Stomach (tissue), 8 donors: ENCODE measurements at regions not wholly inside any gene's neighbourhood (a gene's known extent, or its start where the extent isn't known, plus 50 kb on each side); places are given as distances from the start of the nearest gene placed in this dataset.
"Not testable (repeated sequence)": the region's sequence is repeated elsewhere in the genome, so short reads cannot be mapped to it uniquely, and the experiment has no call there.

Source experiments
- DNase-seq, 2 donors: peaks; one replicate each; pipeline versions ENCODE4 v3.0.0 to v3.0.0-alpha.2; 2013 to 2019
- H3K27ac ChIP-seq, 5 donors: fragments of 200-600 bp in 4 of 5; sonication (generic) in 4 of 5; one replicate each; pipeline ENCODE4 v1.5.1; 2013 to 2019; ENCODE audit warnings: mild to moderate bottlenecking in 1 of 5, moderate library complexity in 1 of 5
- H3K27me3 ChIP-seq, 3 donors: fragments of 200-600 bp; sonication (generic); one replicate each; pipeline ENCODE4 v1.5.1; 2017 to 2019; ENCODE audit warnings: mixed run types in 1 of 3
- H3K36me3 ChIP-seq, 4 donors: fragments of 200-600 bp; sonication (generic); 1 replicate in 3 of 4; 2 replicates in 1 of 4; pipeline ENCODE4 v1.5.1; 2016 to 2019
- H3K4me1 ChIP-seq, 4 donors: fragments of 200-600 bp; sonication (generic); one replicate each; pipeline ENCODE4 v1.5.1; 2016 to 2019
- H3K4me3 ChIP-seq, 4 donors: fragments of 200-600 bp; sonication (generic) in 3 of 4; one replicate each; pipeline ENCODE4 v1.5.1; 2016 to 2019; ENCODE audit warnings: mild to moderate bottlenecking in 1 of 4
- H3K9me3 ChIP-seq, 4 donors: fragments of 200-600 bp; sonication (generic); one replicate each; pipeline ENCODE4 v1.5.1; 2016 to 2019
- CTCF ChIP-seq, 7 experiments: fragments of 450-650 bp in 4 of 7; fragments of 200-600 bp in 3 of 7; sonication (generic) in 3 of 7; IDR thresholded peaks; one replicate each; pipeline ENCODE4 v1.5.1; 2016 to 2019; ENCODE audit warnings: antibody characterized with exemption in 7 of 7, control low read depth in 2 of 7, mild to moderate bottlenecking in 1 of 7
- EP300 ChIP-seq: sonication (generic); formaldehyde crosslinking; IDR thresholded peaks from one replicate; pipeline ENCODE4 v1.6.1; 2017; ENCODE audit warnings: antibody characterized with exemption
- POLR2A ChIP-seq, 4 donors: fragments of 450-650 bp; IDR thresholded peaks; one replicate each; pipeline ENCODE4 v1.6.1; 2016; ENCODE audit warnings: antibody characterized with exemption in 4 of 4, control low read depth in 2 of 4, mild to moderate bottlenecking in 1 of 4, moderate library complexity in 1 of 4
- POLR2AphosphoS5 ChIP-seq, 3 donors: sonication (generic); formaldehyde crosslinking; IDR thresholded peaks; one replicate each; pipeline ENCODE4 v1.6.1; 2016; ENCODE audit warnings: antibody characterized with exemption in 3 of 3
- WGBS, 5 donors: extraction: QIAGEN DNeasy Blood & Tissue Kit in 3 of 5; methylation state at CpG; one replicate each; pipeline versions ENCODE4 v1.1.5 to v1.1.7; 2013 to 2018; 5-methylcytosine and 5-hydroxymethylcytosine counted together
- intact Hi-C: fragments of 100-400 bp; cut with DNase I; formaldehyde crosslinking; loops from one replicate; pipeline ENCODE4 v1.15.1; 2023; ENCODE audit warnings: low total_unique reads
- donor health status: healthy with polysubstance abuse.
- donor health status: Bipolar disorder and iron deficiency.
- donor health status: healthy.

- no peak for DNase-seq
- 68 to 81% (median 73%) methylated on average over 2 of the region's 2 CpGs for WGBS, 5 donors
- no peaks in the 10 kb centered on the region for H3K27me3 ChIP-seq
- H3K27ac ChIP-seq, result no peak overlapping the region
- TF ChIP-seq CTCF (IDR thresholded peaks at IDR 0.05) (no peak), POLR2AphosphoS5 (IDR thresholded peaks at IDR 0.05) (no peak), POLR2A (IDR thresholded peaks at IDR 0.05) (no peak), EP300 (no peak)
- no peaks in the 10 kb centered on the region for H3K4me1 ChIP-seq
- intact Hi-C loops, result no loop called here
- H3K36me3 ChIP-seq, result no peaks in the 10 kb centered on the region
- H3K9me3 ChIP-seq, result no peaks in the 10 kb centered on the region
- H3K4me3 ChIP-seq, result no peak overlapping the region
Measured at GRCh38 chr3:152677491-152677890, 157.4 kb upstream of the P2RY1 start.

GRCh38 chr3:152682477-152682876 lies 152.5 kb upstream of the P2RY1 start:
- DNase-seq, result no peak
- no peaks in the 10 kb centered on the region for H3K36me3 ChIP-seq
- intact Hi-C loops, result no loop called here
- no peaks in the 10 kb centered on the region for H3K4me1 ChIP-seq
- no peak overlapping the region for H3K4me3 ChIP-seq
- no peaks in the 10 kb centered on the region for H3K27me3 ChIP-seq
- TF ChIP-seq POLR2AphosphoS5 (IDR thresholded peaks at IDR 0.05), result no peak
- H3K9me3 ChIP-seq, result no peaks in the 10 kb centered on the region
- no peak overlapping the region for H3K27ac ChIP-seq

- H3K9me3 ChIP-seq, result no peaks in the 10 kb centered on the region
- no peak overlapping the region for H3K4me3 ChIP-seq
- H3K27ac ChIP-seq, result no peak overlapping the region
- no peaks in the 10 kb centered on the region for H3K4me1 ChIP-seq
- no peak for TF ChIP-seq CTCF (IDR thresholded peaks at IDR 0.05)
- no peak for TF ChIP-seq EP300
- no peak for TF ChIP-seq POLR2AphosphoS5 (IDR thresholded peaks at IDR 0.05)
- TF ChIP-seq POLR2A (IDR thresholded peaks at IDR 0.05), result no peak
- intact Hi-C loops, result no loop called here
- no peaks in the 10 kb centered on the region for H3K36me3 ChIP-seq
- no peaks in the 10 kb centered on the region for H3K27me3 ChIP-seq
- WGBS, 5 donors, result 90 to 98% (median 96%) methylated on average over 6 to 9 of the region's 9 CpGs
- no peak for DNase-seq
Measured at GRCh38 chr3:152683521-152683999, 151.4 kb upstream of the P2RY1 start.

DNA sequence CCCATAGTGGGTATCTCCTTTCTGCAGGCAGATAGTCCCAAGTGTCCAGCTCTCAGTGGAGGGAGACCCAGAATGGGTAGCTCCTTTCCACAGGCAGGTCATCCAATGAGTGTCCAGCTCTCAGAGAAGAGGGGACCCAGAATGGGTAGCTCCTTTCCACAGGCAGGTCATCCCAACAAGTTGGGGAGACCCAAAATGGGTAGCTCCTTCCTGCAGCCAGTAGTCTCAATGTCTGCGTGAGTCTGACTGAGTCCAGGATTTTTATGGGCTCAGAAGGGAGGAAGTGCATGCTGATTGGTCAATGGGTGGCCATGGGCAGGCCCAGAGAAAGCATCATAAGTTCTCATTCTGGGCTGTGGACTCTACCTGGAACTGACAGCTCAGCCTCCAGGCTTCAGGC lies 150.7 kb upstream of the P2RY1 start:
- DNase-seq, result no peak
- H3K36me3 ChIP-seq, result no peaks in the 10 kb centered on the region
- TF ChIP-seq POLR2A (IDR thresholded peaks at IDR 0.05) (no peak), POLR2AphosphoS5 (IDR thresholded peaks at IDR 0.05) (no peak), CTCF (IDR thresholded peaks at IDR 0.05) (no peak), EP300 (no peak)
- H3K4me1 ChIP-seq, result no peaks in the 10 kb centered on the region
- intact Hi-C loops, result no loop called here
- H3K27me3 ChIP-seq, result no peaks in the 10 kb centered on the region
- WGBS, 5 donors, result 91 to 100% (median 97%) methylated on average over 1 of the region's 1 CpG; no CpG with 5 or more reads in 1 of the 5 donors
- no peaks in the 10 kb centered on the region for H3K9me3 ChIP-seq
- H3K4me3 ChIP-seq, result no peak overlapping the region
- H3K27ac ChIP-seq, result no peak overlapping the region

DNA sequence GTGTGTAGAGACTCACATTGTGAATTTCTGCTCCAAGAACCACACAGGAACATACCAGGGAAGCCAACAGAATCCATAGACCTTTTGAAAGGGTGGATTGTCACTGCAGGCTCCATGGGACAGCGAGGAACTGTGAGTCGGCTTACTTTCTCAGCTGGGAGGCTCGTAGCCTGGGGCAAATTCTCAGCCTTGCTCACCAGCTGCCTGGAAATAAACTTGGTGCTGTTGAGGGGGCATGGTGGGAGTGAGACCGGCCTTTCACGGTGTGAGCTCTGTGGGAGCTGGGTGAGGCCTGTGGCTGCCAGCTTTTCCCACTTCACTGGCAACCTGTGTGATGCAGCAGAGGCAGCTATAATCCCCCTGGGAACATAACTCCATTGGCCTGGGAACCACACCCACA lies 146.6 kb upstream of the P2RY1 start:
- TF ChIP-seq CTCF (IDR thresholded peaks at IDR 0.05) (no peak), POLR2A (IDR thresholded peaks at IDR 0.05) (no peak), POLR2AphosphoS5 (IDR thresholded peaks at IDR 0.05) (no peak), EP300 (no peak)
- H3K9me3 ChIP-seq, result peaks cover 0 to 2% (median 0%) of the 10 kb centered on the region in 4 donors
- intact Hi-C loops, result no loop called here
- no peaks in the 10 kb centered on the region for H3K36me3 ChIP-seq
- no peak overlapping the region for H3K27ac ChIP-seq
- WGBS, 5 donors, result 46 to 74% (median 54%) methylated on average over 3 to 5 of the region's 5 CpGs
- no peak for DNase-seq
- no peaks in the 10 kb centered on the region for H3K4me1 ChIP-seq
- H3K27me3 ChIP-seq, result no peaks in the 10 kb centered on the region
- no peak overlapping the region for H3K4me3 ChIP-seq

GRCh38 chr3:152692326-152692725 lies 142.6 kb upstream of the P2RY1 start:
- H3K4me3 ChIP-seq, H3K27ac ChIP-seq, intact Hi-C loops, H3K36me3 ChIP-seq, H3K9me3 ChIP-seq, DNase-seq, H3K27me3 ChIP-seq, H3K4me1 ChIP-seq: not testable (repeated sequence)
- WGBS, 5 donors, result 73 to 85% (median 80%) methylated on average over 2 of the region's 2 CpGs

DNA sequence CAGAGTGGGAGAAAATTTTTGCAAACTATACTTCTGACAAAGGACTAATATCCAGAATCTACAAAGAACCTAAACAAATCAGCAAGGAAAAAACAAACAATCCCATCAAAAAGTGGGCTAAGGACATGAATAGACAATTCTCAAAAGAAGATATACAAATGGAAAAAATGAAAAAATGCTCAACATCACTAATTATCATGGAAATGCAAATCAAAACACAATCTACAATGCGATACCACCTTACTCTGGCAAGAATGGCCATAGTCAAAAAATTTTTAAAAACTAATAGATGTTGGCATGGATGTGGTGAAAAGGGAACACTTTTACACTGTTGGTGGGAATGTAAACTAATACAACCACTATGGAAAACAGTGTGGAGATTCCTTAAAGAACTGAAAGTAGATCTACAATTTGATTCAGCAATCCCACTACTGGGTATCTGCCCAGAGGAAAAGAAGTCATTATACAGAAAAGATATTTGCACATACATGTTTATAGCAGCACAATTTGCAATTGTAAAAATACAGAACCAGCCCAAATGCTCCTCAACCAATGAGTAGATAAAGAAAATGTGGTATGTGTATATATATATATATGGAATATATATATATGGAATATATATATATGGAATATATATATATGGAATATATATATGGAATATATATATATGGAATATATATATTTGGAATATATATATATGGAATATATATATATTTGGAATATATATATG lies 141.2 kb upstream of the P2RY1 start:
- H3K9me3 ChIP-seq, H3K36me3 ChIP-seq, H3K4me3 ChIP-seq, H3K27ac ChIP-seq, H3K4me1 ChIP-seq, intact Hi-C loops, H3K27me3 ChIP-seq, DNase-seq: not testable (repeated sequence)
- 94 to 99% (median 97%) methylated on average over 1 of the region's 1 CpG for WGBS, 5 donors
